ENCODE measurements at regions not wholly inside any gene's neighbourhood (a gene's known extent, or its start where the extent isn't known, plus 50 kb on each side); places are given as distances from the start of the nearest gene placed in this dataset.

- DNase-seq, result no peak
Measured at GRCh38 chr11:76276046-76276780, 69.9 kb upstream of the WNT11 start.

DNA sequence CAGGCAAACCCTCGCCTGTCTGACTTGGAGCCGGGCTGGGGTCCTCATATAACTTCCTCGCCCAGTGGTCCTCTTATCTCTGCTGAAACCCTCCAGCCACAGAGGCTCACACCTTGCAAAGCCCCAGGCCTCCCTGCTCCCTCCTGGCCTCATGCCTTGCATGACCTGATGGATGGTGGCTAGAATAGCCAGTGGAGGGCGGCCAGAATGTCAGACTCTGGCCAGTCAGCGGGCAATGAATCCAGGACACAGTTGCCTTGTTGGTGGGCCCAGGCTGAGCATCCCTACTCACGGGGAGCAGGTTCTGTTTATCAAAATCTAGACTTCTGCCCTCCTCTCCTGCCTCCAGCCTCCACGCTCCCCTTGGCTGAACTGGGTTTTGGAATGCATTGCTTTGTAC, 69.1 kb upstream of the WNT11 start:
- no peak for DNase-seq

- no peak for DNase-seq
Measured at GRCh38 chr11:76271068-76271467, 64.8 kb upstream of the WNT11 start.

- no peak for DNase-seq
Measured at GRCh38 chr11:76270389-76270788, 64.1 kb upstream of the WNT11 start.

- DNase-seq, result peak; percentile 14
Measured at GRCh38 chr11:76269661-76270261, 63.5 kb upstream of the WNT11 start.

DNA sequence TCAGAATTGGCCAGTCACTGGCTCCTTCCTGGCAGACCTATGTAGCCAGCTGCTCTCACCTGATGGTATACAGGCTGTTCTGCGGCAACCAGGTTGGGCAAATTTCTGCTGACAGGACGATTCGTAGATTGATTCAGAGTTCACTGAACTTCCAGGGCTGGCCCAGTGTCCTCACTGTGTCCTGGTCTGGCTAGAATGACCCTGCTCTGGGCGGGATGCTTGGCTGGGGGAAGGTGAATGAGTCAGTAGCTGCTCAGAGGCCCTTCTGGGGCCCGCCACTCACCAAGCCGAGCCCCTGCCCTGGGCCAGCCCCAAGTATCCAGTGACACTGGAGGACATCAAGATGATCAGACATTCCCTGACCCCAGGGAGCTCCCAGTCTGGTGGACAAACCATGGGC, 62.9 kb upstream of the WNT11 start:
- DNase-seq, result no peak

- DNase-seq, result no peak
Measured at GRCh38 chr11:76268498-76268897, 62.2 kb upstream of the WNT11 start.

GRCh38 chr11:76267556-76267955, 61.3 kb upstream of the WNT11 start:
- no peak for DNase-seq

- DNase-seq, result peak; percentile 32
Measured at GRCh38 chr11:76266286-76267100, 60.2 kb upstream of the WNT11 start.

- no peak for DNase-seq
Measured at GRCh38 chr11:76265771-76266241, 59.5 kb upstream of the WNT11 start.

DNA sequence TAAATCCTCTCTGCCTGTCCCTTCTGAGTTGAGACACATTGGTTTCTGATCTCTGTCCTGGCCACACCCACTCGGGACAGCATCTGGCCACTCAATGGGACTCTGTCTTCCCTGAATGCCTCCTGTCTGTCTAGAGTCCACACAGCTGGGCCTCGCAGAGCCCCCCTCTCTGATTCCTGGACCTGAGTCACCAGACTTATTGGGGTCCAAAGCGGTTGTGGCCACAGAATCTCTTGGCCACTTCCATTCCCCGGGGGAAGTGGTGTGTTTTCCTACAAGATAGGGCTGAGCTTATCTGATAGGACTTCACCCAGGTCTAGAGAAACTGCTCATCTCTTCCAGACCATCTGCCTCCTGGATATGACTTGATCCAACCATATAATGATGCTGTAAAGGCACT, 57.4 kb upstream of the WNT11 start:
- DNase-seq, result no peak

GRCh38 chr11:76263166-76263565, 56.9 kb upstream of the WNT11 start:
- DNase-seq, result no peak

DNA sequence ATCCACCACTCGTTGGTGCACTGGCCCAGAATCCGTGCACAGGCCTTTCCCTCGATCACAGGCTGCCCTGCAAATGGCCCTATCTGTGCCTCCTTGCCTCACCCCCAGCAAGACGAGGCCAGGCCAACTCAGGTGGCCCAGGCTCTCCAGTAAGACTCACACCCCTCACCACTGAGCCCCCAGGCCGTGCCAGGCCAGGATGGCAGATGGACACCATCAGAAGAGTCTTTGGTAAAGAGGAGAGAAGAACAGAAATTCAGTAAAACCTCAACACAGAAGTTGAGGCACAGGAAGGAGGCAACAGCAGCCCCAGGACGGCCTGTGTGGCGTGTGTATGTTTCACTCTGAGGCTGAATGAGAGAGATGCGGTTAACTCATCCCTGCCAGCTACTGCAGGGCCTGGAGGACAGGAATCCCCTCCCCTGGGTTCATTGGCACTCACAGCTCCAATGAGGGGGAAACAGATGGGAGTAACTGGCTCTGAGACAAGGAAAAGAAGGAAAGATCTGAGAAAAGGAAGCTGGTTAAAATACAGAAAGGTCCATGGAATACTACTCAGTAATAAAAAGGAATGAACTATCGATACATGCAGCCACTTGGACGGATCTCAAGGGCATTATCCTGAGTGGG, 54.1 kb upstream of the WNT11 start:
- no peak for DNase-seq

GRCh38 chr11:76259299-76259908, 53.1 kb upstream of the WNT11 start:
- no peak for DNase-seq

DNA sequence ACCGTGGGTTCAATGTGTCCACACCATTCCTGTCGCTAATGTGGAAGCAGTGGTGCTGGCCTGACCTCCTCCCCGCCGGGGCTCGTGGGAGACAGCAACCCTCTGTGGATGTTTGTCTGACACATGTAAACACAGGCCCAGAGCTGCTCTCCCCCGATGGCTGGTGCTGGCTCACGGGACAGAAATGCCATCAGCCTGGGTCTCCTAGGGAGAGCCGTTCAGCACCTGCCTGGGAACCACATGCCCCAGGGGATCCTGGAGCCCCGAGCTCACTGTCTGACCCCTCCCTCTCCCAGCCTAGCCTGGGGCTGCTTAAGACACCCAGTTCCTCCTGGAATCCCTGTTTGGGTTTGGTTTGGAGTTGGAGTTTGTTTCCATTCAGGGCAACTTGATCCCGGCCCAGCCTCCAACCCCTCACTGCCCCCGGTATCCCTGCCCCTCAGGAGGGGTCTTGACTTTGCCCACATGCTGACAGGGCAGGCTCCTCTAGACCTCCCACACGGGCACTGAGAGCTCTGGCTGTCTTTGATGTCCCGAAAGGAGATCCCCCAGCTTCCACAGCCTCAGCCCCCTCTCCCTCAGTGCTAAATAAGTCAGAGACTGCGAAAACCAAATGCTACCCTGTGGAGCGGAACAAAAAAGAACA, 50.9 kb upstream of the WNT11 start:
- DNase-seq, result no peak

DNA sequence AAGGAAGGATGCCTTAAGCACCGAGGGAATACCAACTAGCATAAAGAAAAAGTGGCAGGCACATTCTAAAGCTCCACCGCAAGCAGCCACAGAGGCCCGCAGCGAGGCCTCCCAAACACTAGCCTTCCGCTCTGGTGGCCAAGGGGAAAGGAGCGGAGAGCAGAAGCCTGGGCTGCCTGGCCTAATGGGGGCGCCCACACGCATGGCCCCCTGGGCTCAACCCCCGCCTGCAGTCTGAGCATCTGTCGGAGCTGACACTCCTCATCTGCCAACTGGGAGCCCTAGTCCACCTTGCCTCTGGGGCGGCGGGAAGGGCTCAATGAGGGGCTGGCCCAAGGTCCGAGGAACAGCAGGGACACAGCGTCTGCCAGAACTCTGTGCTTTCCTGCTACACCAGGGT, 50.1 kb upstream of the WNT11 start:
- no peak for DNase-seq
